ENCODE measurements at regions not wholly inside any gene's neighbourhood (a gene's known extent, or its start where the extent isn't known, plus 50 kb on each side); places are given as distances from the start of the nearest gene placed in this dataset.

- TF ChIP-seq CTCF (IDR thresholded peaks at IDR 0.05; ENCODE audit: insufficient read depth, low read length, poor library complexity, severe bottlenecking) = no peak
- no peaks in the 10 kb centered on the region for H3K27me3 ChIP-seq (ENCODE audit: control insufficient read depth, insufficient read depth, low read length)
These were observed 66.9 kb upstream of the ARHGAP20 start for GRCh38 chr11:110779108-110779507.

GRCh38 chr11:110778343-110778742 lies 66.1 kb upstream of the ARHGAP20 start:
- H3K36me3 ChIP-seq (ENCODE audit: control insufficient read depth, insufficient read depth, low read length) = no peaks in the 10 kb centered on the region
- H3K4me3 ChIP-seq (ENCODE audit: low read depth, low read length) = no peak overlapping the region
- no peaks in the 10 kb centered on the region for H3K27me3 ChIP-seq (ENCODE audit: control insufficient read depth, insufficient read depth, low read length)
- TF ChIP-seq CTCF (IDR thresholded peaks at IDR 0.05; ENCODE audit: insufficient read depth, low read length, poor library complexity, severe bottlenecking) = no peak
- DNase-seq (ENCODE audit: low read depth) = no peak

More at GRCh38 chr11:110779108-110779507, 66.9 kb upstream of the ARHGAP20 start:
- Histone ChIP-seq H3K36me3 (ENCODE audit: control insufficient read depth, insufficient read depth, low read length) (no peaks in the 10 kb centered on the region), H3K4me3 (ENCODE audit: low read depth, low read length) (no peak overlapping the region)
- DNase-seq (ENCODE audit: low read depth) = no peak

GRCh38 chr11:110777775-110778174 lies 65.5 kb upstream of the ARHGAP20 start:
- no peaks in the 10 kb centered on the region for H3K36me3 ChIP-seq (ENCODE audit: control insufficient read depth, insufficient read depth, low read length)
- DNase-seq (ENCODE audit: low read depth) = no peak
- TF ChIP-seq CTCF (IDR thresholded peaks at IDR 0.05; ENCODE audit: insufficient read depth, low read length, poor library complexity, severe bottlenecking) = no peak
- no peak overlapping the region for H3K4me3 ChIP-seq (ENCODE audit: low read depth, low read length)
- H3K27me3 ChIP-seq (ENCODE audit: control insufficient read depth, insufficient read depth, low read length) = no peaks in the 10 kb centered on the region

GRCh38 chr11:110776081-110776480 lies 63.8 kb upstream of the ARHGAP20 start:
- no peak for DNase-seq (ENCODE audit: low read depth)
- Histone ChIP-seq H3K27me3 (ENCODE audit: control insufficient read depth, insufficient read depth, low read length) (no peaks in the 10 kb centered on the region), H3K4me3 (ENCODE audit: low read depth, low read length) (no peak overlapping the region), H3K36me3 (ENCODE audit: control insufficient read depth, insufficient read depth, low read length) (no peaks in the 10 kb centered on the region)
- TF ChIP-seq CTCF (IDR thresholded peaks at IDR 0.05; ENCODE audit: insufficient read depth, low read length, poor library complexity, severe bottlenecking) = no peak

GRCh38 chr11:110774138-110775014 lies 62.1 kb upstream of the ARHGAP20 start:
- no peak for DNase-seq (ENCODE audit: low read depth)
- Histone ChIP-seq H3K36me3 (ENCODE audit: control insufficient read depth, insufficient read depth, low read length) (no peaks in the 10 kb centered on the region), H3K27me3 (ENCODE audit: control insufficient read depth, insufficient read depth, low read length) (no peaks in the 10 kb centered on the region), H3K4me3 (ENCODE audit: low read depth, low read length) (no peak overlapping the region)
- TF ChIP-seq CTCF (IDR thresholded peaks at IDR 0.05; ENCODE audit: insufficient read depth, low read length, poor library complexity, severe bottlenecking) = no peak

GRCh38 chr11:110773442-110773841 lies 61.2 kb upstream of the ARHGAP20 start:
- Histone ChIP-seq H3K36me3 (ENCODE audit: control insufficient read depth, insufficient read depth, low read length) (no peaks in the 10 kb centered on the region), H3K4me3 (ENCODE audit: low read depth, low read length) (no peak overlapping the region), H3K27me3 (ENCODE audit: control insufficient read depth, insufficient read depth, low read length) (no peaks in the 10 kb centered on the region)
- TF ChIP-seq CTCF (IDR thresholded peaks at IDR 0.05; ENCODE audit: insufficient read depth, low read length, poor library complexity, severe bottlenecking) = no peak
- no peak for DNase-seq (ENCODE audit: low read depth)
